MM.1S (cell line): ENCODE measurements at regions not wholly inside any gene's neighbourhood (a gene's known extent, or its start where the extent isn't known, plus 50 kb on each side); places are given as distances from the start of the nearest gene placed in this dataset.

Source experiments
- DNase-seq: peaks from one replicate; pipeline ENCODE4 v3.0.0-alpha.2; 2015
- H2AFZ ChIP-seq: fragments of 300-600 bp; sonication (generic); 2 replicates; pipeline ENCODE4 v1.6.0; 2016; ENCODE audit warnings: antibody characterized with exemption, low read length
- H3F3A ChIP-seq: fragments of 300-600 bp; sonication (generic); 2 replicates; pipeline ENCODE4 v1.6.1; 2016; ENCODE audit warnings: mild to moderate bottlenecking, antibody characterized with exemption, low read length, moderate library complexity, mixed read lengths; ENCODE audit not compliant: insufficient read depth
- H3K27ac ChIP-seq: fragments of 300-600 bp; sonication (generic); 2 replicates; pipeline ENCODE4 v1.5.1; 2016; ENCODE audit warnings: mild to moderate bottlenecking, low read length
- H3K27me3 ChIP-seq: fragments of 300-600 bp; sonication (generic); replicated peaks from 2 replicates; pipeline ENCODE4 v1.6.0; 2016; ENCODE audit warnings: low read length; ENCODE audit not compliant: insufficient read depth
- H3K36me3 ChIP-seq: fragments of 300-600 bp; sonication (generic); replicated peaks from 2 replicates; pipeline ENCODE4 v1.6.1; 2016; ENCODE audit warnings: mild to moderate bottlenecking, low read length, mixed read lengths; ENCODE audit not compliant: insufficient read depth
- H3K4me1 ChIP-seq: fragments of 300-600 bp; sonication (generic); 2 replicates; pipeline ENCODE4 v1.6.1; 2016; ENCODE audit warnings: low read length, mixed read lengths
- H3K4me2 ChIP-seq: fragments of 300-600 bp; sonication (generic); 2 replicates; pipeline ENCODE4 v1.6.0; 2016; ENCODE audit warnings: low read depth, low read length
- H3K4me3 ChIP-seq: fragments of 300-600 bp; sonication (generic); 2 replicates; pipeline ENCODE4 v1.5.1; 2016; ENCODE audit warnings: low read length, mixed read lengths
- H3K79me2 ChIP-seq: fragments of 300-600 bp; sonication (generic); 2 replicates; pipeline ENCODE4 v1.6.1; 2016; ENCODE audit warnings: mixed run types, low read length, mixed read lengths
- H3K9ac ChIP-seq: fragments of 300-600 bp; sonication (generic); 2 replicates; pipeline ENCODE4 v1.6.1; 2016; ENCODE audit warnings: low read length, mixed read lengths
- H3K9me2 ChIP-seq: fragments of 300-600 bp; sonication (generic); replicated peaks from 2 replicates; pipeline ENCODE4 v1.6.1; 2016; ENCODE audit warnings: mild to moderate bottlenecking, low read length, mixed read lengths; ENCODE audit not compliant: insufficient read depth
- H3K9me3 ChIP-seq: fragments of 300-600 bp; sonication (generic); replicated peaks from 2 replicates; pipeline ENCODE4 v1.6.1; 2016; ENCODE audit warnings: mild to moderate bottlenecking, low read length, mixed read lengths; ENCODE audit not compliant: insufficient read depth
- H4K20me1 ChIP-seq: fragments of 300-600 bp; sonication (generic); 2 replicates; pipeline ENCODE4 v1.6.1; 2016; ENCODE audit warnings: mild to moderate bottlenecking, low read length, moderate library complexity, mixed read lengths; ENCODE audit not compliant: insufficient read depth
- EZH2 ChIP-seq: fragments of 300-600 bp; sonication (generic); optimal IDR thresholded peaks from 2 replicates; pipeline ENCODE3; 2017; ENCODE audit warnings: low read depth, mild to moderate bottlenecking, antibody characterized with exemption, low read length, mixed read lengths
- EZH2phosphoT487 ChIP-seq: fragments of 300-600 bp; sonication (generic); IDR thresholded peaks from 2 replicates; pipeline ENCODE4 v1.6.1; 2018; ENCODE audit warnings: antibody characterized with exemption, low read length
- TF ChIP-seq, protein P1 (sequence below): fragments of 300-600 bp; sonication (generic); IDR thresholded peaks from 2 replicates; pipeline ENCODE4 v1.5.1; 2016; ENCODE audit warnings: antibody characterized with exemption, low read length, mixed read lengths

DNA sequence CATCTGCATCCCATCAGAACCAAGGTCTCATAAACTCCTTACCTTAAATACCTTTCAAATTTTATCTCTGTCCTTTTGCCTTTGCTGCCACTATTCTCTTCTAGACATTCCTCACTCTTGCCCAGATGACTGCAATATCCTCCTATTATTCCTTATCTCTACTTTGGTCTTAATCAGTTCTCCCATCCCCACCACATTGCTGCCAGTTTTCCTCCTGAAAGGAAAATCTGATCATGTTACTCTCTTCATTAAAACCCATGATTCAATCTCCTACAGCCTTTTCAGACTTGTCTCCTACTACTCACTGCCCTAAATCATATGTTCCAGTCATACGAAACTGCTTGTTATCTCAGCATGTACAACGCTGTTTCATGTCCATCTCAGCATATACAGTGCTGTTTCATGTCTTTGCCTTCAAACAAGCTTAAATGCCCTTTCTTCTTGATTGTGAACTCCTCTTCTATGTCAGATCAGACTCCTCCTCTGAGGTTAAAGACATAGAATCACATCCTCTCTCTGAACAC, 152.6 kb upstream of the FST start:
- Histone ChIP-seq H3F3A (no peaks in the 10 kb centered on the region), H3K9ac (no peak overlapping the region), H3K36me3 (no peaks in the 10 kb centered on the region), H3K4me1 (no peaks in the 10 kb centered on the region), H3K79me2 (no peaks in the 10 kb centered on the region), H3K27me3 (no peaks in the 10 kb centered on the region), H4K20me1 (no peaks in the 10 kb centered on the region), H3K9me2 (no peaks in the 10 kb centered on the region), H3K4me3 (no peak overlapping the region), H3K9me3 (no peaks in the 10 kb centered on the region), H2AFZ (no peak overlapping the region), H3K4me2 (no peak overlapping the region), H3K27ac (no peak overlapping the region)
- TF ChIP-seq EZH2, result no peak
- TF ChIP-seq, protein P1, sequence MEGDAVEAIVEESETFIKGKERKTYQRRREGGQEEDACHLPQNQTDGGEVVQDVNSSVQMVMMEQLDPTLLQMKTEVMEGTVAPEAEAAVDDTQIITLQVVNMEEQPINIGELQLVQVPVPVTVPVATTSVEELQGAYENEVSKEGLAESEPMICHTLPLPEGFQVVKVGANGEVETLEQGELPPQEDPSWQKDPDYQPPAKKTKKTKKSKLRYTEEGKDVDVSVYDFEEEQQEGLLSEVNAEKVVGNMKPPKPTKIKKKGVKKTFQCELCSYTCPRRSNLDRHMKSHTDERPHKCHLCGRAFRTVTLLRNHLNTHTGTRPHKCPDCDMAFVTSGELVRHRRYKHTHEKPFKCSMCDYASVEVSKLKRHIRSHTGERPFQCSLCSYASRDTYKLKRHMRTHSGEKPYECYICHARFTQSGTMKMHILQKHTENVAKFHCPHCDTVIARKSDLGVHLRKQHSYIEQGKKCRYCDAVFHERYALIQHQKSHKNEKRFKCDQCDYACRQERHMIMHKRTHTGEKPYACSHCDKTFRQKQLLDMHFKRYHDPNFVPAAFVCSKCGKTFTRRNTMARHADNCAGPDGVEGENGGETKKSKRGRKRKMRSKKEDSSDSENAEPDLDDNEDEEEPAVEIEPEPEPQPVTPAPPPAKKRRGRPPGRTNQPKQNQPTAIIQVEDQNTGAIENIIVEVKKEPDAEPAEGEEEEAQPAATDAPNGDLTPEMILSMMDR, result no peak
- no peak for TF ChIP-seq EZH2phosphoT487
- DNase-seq, result no peak

DNA sequence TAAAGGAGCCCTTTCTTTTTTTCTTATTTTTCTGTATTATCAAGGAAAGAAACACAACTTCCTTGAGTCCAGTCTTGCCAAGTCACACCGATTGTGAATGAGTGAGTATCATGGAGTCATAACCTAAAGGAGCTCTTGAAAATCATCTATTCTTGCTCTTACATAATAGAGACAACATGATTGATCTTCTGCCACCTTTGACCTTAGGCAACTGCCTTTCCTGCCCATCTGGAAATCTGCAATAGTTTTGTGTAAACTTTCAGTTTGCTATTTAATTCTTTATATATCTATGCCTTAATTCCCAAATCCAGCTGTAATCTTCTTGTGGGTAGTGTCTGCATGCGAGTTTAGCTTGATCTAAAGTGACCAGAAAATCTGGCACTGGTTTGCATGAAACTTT, 149.9 kb upstream of the FST start:
- no peaks in the 10 kb centered on the region for H3K9me3 ChIP-seq
- H3K9me2 ChIP-seq, result no peaks in the 10 kb centered on the region
- no peaks in the 10 kb centered on the region for H3F3A ChIP-seq
- TF ChIP-seq EZH2, result no peak
- no peak for TF ChIP-seq EZH2phosphoT487
- TF ChIP-seq, protein P1, result no peak
- H4K20me1 ChIP-seq, result no peaks in the 10 kb centered on the region
- H3K4me2 ChIP-seq, result no peak overlapping the region
- no peak for DNase-seq
- no peak overlapping the region for H3K27ac ChIP-seq
- no peaks in the 10 kb centered on the region for H3K4me1 ChIP-seq
- no peak overlapping the region for H3K9ac ChIP-seq
- H3K4me3 ChIP-seq, result no peak overlapping the region
- no peaks in the 10 kb centered on the region for H3K79me2 ChIP-seq
- no peaks in the 10 kb centered on the region for H3K27me3 ChIP-seq
- H3K36me3 ChIP-seq, result no peaks in the 10 kb centered on the region
- H2AFZ ChIP-seq, result no peak overlapping the region

DNA sequence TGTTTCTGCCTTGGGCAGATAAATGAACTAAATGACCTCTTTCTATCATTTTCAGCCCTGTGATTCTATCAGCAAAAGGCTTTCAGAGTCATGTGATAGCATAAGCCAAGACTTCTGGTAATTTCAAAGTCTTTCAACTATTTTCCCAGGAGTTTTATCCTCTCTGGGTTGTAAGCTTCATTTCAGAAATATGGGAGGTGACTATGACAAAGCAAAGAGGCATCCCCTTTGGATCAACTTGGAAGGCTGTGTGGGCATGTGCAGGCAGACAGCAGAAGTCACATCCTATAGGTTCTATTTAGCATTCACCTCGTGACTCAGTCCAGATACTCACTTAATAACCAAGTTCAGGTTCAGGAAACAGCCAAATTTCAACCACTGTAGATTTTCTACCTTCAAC, 149.0 kb upstream of the FST start:
- Histone ChIP-seq H3K4me2 (no peak overlapping the region), H3K4me1 (no peaks in the 10 kb centered on the region), H3F3A (no peaks in the 10 kb centered on the region), H3K27ac (no peak overlapping the region), H3K9ac (no peak overlapping the region), H3K4me3 (no peak overlapping the region), H3K36me3 (no peaks in the 10 kb centered on the region), H3K79me2 (no peaks in the 10 kb centered on the region), H4K20me1 (no peaks in the 10 kb centered on the region), H3K9me3 (no peaks in the 10 kb centered on the region), H3K27me3 (no peaks in the 10 kb centered on the region), H2AFZ (no peak overlapping the region), H3K9me2 (no peaks in the 10 kb centered on the region)
- DNase-seq, result no peak
- TF ChIP-seq EZH2phosphoT487 (no peak), EZH2 (no peak)
- TF ChIP-seq, protein P1, result no peak
